Fibroblast of lung (primary cell): ENCODE measurements at regions not wholly inside any gene's neighbourhood (a gene's known extent, or its start where the extent isn't known, plus 50 kb on each side); places are given as distances from the start of the nearest gene placed in this dataset.

Source experiments
- DNase-seq, 2 donors: peaks; one replicate each; pipeline versions ENCODE4 v3.0.0 to v3.0.0-alpha.2; 2010; ENCODE audit warnings: low read depth in 2 of 2
- H2AFZ ChIP-seq: 2 replicates; pipeline ENCODE4 v1.5.1; 2012; ENCODE audit warnings: low read length, control low read depth, inconsistent platforms
- H3K27ac ChIP-seq: 2 replicates; pipeline ENCODE4 v1.5.1; 2011; ENCODE audit warnings: low read length, control low read depth; ENCODE audit not compliant: insufficient read depth
- H3K27me3 ChIP-seq: 2 replicates; pipeline ENCODE4 v1.5.1; 2011; ENCODE audit warnings: mild to moderate bottlenecking, low read length; ENCODE audit not compliant: control insufficient read depth, insufficient read depth
- H3K36me3 ChIP-seq: 2 replicates; pipeline ENCODE4 v1.5.1; 2011; ENCODE audit warnings: low read length; ENCODE audit not compliant: control insufficient read depth, insufficient read depth
- H3K4me1 ChIP-seq: 2 replicates; pipeline ENCODE4 v1.5.1; 2011; ENCODE audit warnings: low read length; ENCODE audit not compliant: control insufficient read depth, insufficient read depth; ENCODE audit errors: extremely low read depth
- H3K4me2 ChIP-seq: 2 replicates; pipeline ENCODE4 v1.5.1; 2011; ENCODE audit warnings: low read length, control low read depth; ENCODE audit not compliant: insufficient read depth; ENCODE audit errors: extremely low read depth
- H3K4me3 ChIP-seq, 4 experiments: fragments of 200-600 bp in 1 of 4; sonication (generic) in 1 of 4; replicated peaks in 1 of 4; 2 replicates each; pipeline ENCODE4 v1.5.1; 2011 to 2016; ENCODE audit warnings: low read length in 4 of 4, low read depth in 3 of 4, mild to moderate bottlenecking in 3 of 4, control low read depth in 2 of 4, inconsistent platforms in 1 of 4, mixed read lengths in 1 of 4; ENCODE audit not compliant: insufficient read depth in 1 of 4; ENCODE audit errors: control extremely low read depth in 1 of 4
- H3K79me2 ChIP-seq: 2 replicates; pipeline ENCODE4 v1.5.1; 2012; ENCODE audit warnings: mild to moderate bottlenecking, low read length, inconsistent platforms; ENCODE audit not compliant: control insufficient read depth, insufficient read depth
- H3K9ac ChIP-seq: 2 replicates; pipeline ENCODE4 v1.5.1; 2011; ENCODE audit warnings: mild to moderate bottlenecking, low read length, control low read depth; ENCODE audit not compliant: insufficient read depth
- H3K9me3 ChIP-seq: 2 replicates; pipeline ENCODE4 v1.5.1; 2012; ENCODE audit warnings: low read depth, low read length; ENCODE audit not compliant: control insufficient read depth, insufficient read depth
- H4K20me1 ChIP-seq: 2 replicates; pipeline ENCODE4 v1.5.1; 2011; ENCODE audit warnings: low read length; ENCODE audit not compliant: control insufficient read depth, insufficient read depth; ENCODE audit errors: extremely low read depth
- CTCF ChIP-seq, 2 donors: IDR thresholded peaks in 1 of 2; conservative IDR thresholded peaks in 1 of 2; 1 replicate in 1 of 2; 2 replicates in 1 of 2; pipeline ENCODE4 v1.5.1; 2011 to 2012; ENCODE audit warnings: low read length in 2 of 2, control low read depth in 1 of 2, inconsistent platforms in 1 of 2, low read depth in 1 of 2, mild to moderate bottlenecking in 1 of 2
- EZH2 ChIP-seq: IDR thresholded peaks from 2 replicates; pipeline ENCODE4 v1.5.1; 2012; ENCODE audit warnings: low read length, control low read depth, mild to moderate bottlenecking; ENCODE audit errors: missing control alignments

- H3K36me3 ChIP-seq, result no peaks in the 10 kb centered on the region
- no peak for DNase-seq
- H3K9me3 ChIP-seq, result no peaks in the 10 kb centered on the region
- H3K4me1 ChIP-seq, result no peaks in the 10 kb centered on the region
- H3K27me3 ChIP-seq, result no peaks in the 10 kb centered on the region
- H2AFZ ChIP-seq, result no peak overlapping the region
- H4K20me1 ChIP-seq, result no peaks in the 10 kb centered on the region
- no peak overlapping the region for H3K9ac ChIP-seq
- no peaks in the 10 kb centered on the region for H3K79me2 ChIP-seq
- TF ChIP-seq CTCF (conservative IDR thresholded peaks at IDR 0.05 in 1 of 2, IDR thresholded peaks at IDR 0.05 in 1 of 2; ENCODE audit: low read depth in 1 of 2, low read length in 2 of 2), result no peak
- TF ChIP-seq EZH2, result no peak
- H3K27ac ChIP-seq, result no peak overlapping the region
- no peak overlapping the region for H3K4me2 ChIP-seq
- no peak overlapping the region for H3K4me3 ChIP-seq
Measured at GRCh38 chr4:183848805-183849204, 56.3 kb upstream of the STOX2 start.

DNA sequence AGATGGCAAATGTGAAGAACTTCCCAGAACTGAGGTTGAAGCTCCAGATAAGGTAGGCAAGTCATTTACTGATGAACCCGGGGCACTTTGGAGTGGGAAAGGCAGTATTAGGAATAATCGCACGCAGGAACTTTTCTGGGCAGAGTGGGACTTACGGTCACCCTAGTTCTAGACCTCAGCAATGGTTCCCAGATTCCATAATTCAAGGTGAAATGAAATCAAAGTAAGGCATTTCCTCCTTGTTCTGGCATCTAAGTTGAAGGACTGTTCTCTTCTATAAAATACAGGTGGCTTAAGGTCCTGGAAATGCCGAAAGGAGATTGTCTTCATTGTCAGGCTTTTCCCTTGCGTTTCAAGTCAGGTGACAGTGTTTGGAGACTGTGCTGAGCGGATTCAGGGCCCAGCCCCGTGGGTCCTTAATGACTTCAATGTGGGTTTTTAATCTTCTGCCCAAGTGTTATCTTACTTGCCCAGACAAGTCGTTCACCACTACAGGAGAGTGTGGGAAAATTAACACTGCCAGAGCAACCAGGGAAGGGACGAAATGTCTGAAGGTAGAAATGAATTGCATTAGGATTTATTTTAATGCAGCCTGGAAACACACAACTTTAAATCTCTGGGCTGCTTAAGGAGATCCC, 52.1 kb upstream of the STOX2 start:
- Histone ChIP-seq H3K9ac (no peak overlapping the region), H3K36me3 (no peaks in the 10 kb centered on the region), H3K9me3 (no peaks in the 10 kb centered on the region), H3K27ac (no peak overlapping the region), H3K27me3 (no peaks in the 10 kb centered on the region), H2AFZ (no peak overlapping the region), H3K4me2 (no peak overlapping the region), H3K4me1 (no peaks in the 10 kb centered on the region), H4K20me1 (no peaks in the 10 kb centered on the region), H3K4me3 (no peak overlapping the region), H3K79me2 (no peaks in the 10 kb centered on the region)
- TF ChIP-seq EZH2 (no peak), CTCF (conservative IDR thresholded peaks at IDR 0.05 in 1 of 2, IDR thresholded peaks at IDR 0.05 in 1 of 2; ENCODE audit: low read depth in 1 of 2, low read length in 2 of 2) (no peak)
- no peak for DNase-seq

- no peak overlapping the region for H3K4me3 ChIP-seq
- TF ChIP-seq CTCF (conservative IDR thresholded peaks at IDR 0.05 in 1 of 2, IDR thresholded peaks at IDR 0.05 in 1 of 2; ENCODE audit: low read depth in 1 of 2, low read length in 2 of 2), result no peak
- no peak for TF ChIP-seq EZH2
- H2AFZ ChIP-seq, result no peak overlapping the region
- no peak for DNase-seq
- H4K20me1 ChIP-seq, result no peaks in the 10 kb centered on the region
- no peaks in the 10 kb centered on the region for H3K9me3 ChIP-seq
- no peaks in the 10 kb centered on the region for H3K4me1 ChIP-seq
- H3K9ac ChIP-seq, result no peak overlapping the region
- no peak overlapping the region for H3K4me2 ChIP-seq
- H3K79me2 ChIP-seq, result no peaks in the 10 kb centered on the region
- H3K27me3 ChIP-seq, result no peaks in the 10 kb centered on the region
- H3K36me3 ChIP-seq, result no peaks in the 10 kb centered on the region
- no peak overlapping the region for H3K27ac ChIP-seq
Measured at GRCh38 chr4:183853548-183853940, 51.6 kb upstream of the STOX2 start.
